H1 (cell line): ENCODE measurements at regions not wholly inside any gene's neighbourhood (a gene's known extent, or its start where the extent isn't known, plus 50 kb on each side); places are given as distances from the start of the nearest gene placed in this dataset.
"Not testable (repeated sequence)": the region's sequence is repeated elsewhere in the genome, so short reads cannot be mapped to it uniquely, and the experiment has no call there.

ENCODE experiments used
- CTCF ChIA-PET: fragments of 300-600 bp; sonication (Branson Sonifier 250); formaldehyde crosslinking; loops from one replicate; lab custom pipeline; 2021; ENCODE audit not compliant: partially characterized antibody; lab: Charles Lee
- POLR2A ChIA-PET: fragments of 300-600 bp; sonication (Branson Sonifier 250); formaldehyde crosslinking; loops from one replicate; lab custom pipeline; 2021; ENCODE audit warnings: inconsistent platforms; ENCODE audit not compliant: partially characterized antibody; lab: Charles Lee
- DNase-seq, 2 experiments: peaks; one replicate each; pipeline versions ENCODE4 v3.0.0 to v3.0.0-alpha.2; 2010 to 2022; ENCODE audit warnings: low spot score in 2 of 2, low read depth in 1 of 2, mixed read lengths in 1 of 2
- FAIRE-seq: peaks from 2 replicates; lab custom pipeline; 2011; peaks lifted over from hg19 to GRCh38; lab: Jason Lieb, UNC
- H2AFZ ChIP-seq: 2 replicates; pipeline ENCODE4 v1.8.1; 2012; ENCODE audit warnings: low read length, inconsistent platforms
- H2AK5ac ChIP-seq: 2 replicates; pipeline ENCODE4 v1.6.1; 2013; ENCODE audit warnings: low read depth, low read length
- H2BK120ac ChIP-seq: replicated peaks from 2 replicates; pipeline ENCODE3; 2013; ENCODE audit warnings: low read depth, low read length, inconsistent platforms
- H2BK12ac ChIP-seq: 2 replicates; pipeline ENCODE4 v1.6.1; 2013; ENCODE audit warnings: low read depth, low read length
- H2BK15ac ChIP-seq: 2 replicates; pipeline ENCODE4 v1.6.1; 2013; ENCODE audit warnings: low read length
- H2BK20ac ChIP-seq: 2 replicates; pipeline ENCODE4 v1.6.1; 2013; ENCODE audit warnings: low read length
- H2BK5ac ChIP-seq: 2 replicates; pipeline ENCODE4 v1.6.1; 2013; ENCODE audit warnings: low read depth, low read length
- H3K14ac ChIP-seq: 2 replicates; pipeline ENCODE4 v1.6.1; 2013; ENCODE audit warnings: inconsistent platforms; ENCODE audit not compliant: insufficient read length
- H3K18ac ChIP-seq: 2 replicates; pipeline ENCODE4 v1.6.1; 2013; ENCODE audit warnings: low read length; ENCODE audit errors: extremely low read depth
- H3K23ac ChIP-seq: 2 replicates; pipeline ENCODE4 v1.6.1; 2013; ENCODE audit warnings: inconsistent platforms; ENCODE audit not compliant: insufficient read length
- H3K23me2 ChIP-seq: 2 replicates; pipeline ENCODE4 v1.6.1; 2013; ENCODE audit warnings: low read depth, low read length
- H3K27ac ChIP-seq: 2 replicates; pipeline ENCODE4 v1.6.1; 2011; ENCODE audit warnings: low read depth, low read length, inconsistent platforms
- H3K27me3 ChIP-seq, 4 experiments: replicated peaks in 1 of 4; 1 replicate in 1 of 4; 2 replicates in 3 of 4; pipeline versions ENCODE4 v1.6.1 to v1.8.1; 2011 to 2013; ENCODE audit warnings: low read length in 3 of 4, mild to moderate bottlenecking in 3 of 4, inconsistent platforms in 2 of 4, mixed read lengths in 2 of 4, moderate library complexity in 1 of 4; ENCODE audit not compliant: control insufficient read depth in 3 of 4, insufficient read depth in 3 of 4; ENCODE audit errors: extremely low read depth in 1 of 4
- H3K36me3 ChIP-seq, 4 experiments: 2 replicates each; pipeline versions ENCODE4 v1.6.1 to v1.8.1; 2011 to 2013; ENCODE audit warnings: mild to moderate bottlenecking in 4 of 4, low read length in 3 of 4, moderate library complexity in 2 of 4, control low read depth in 1 of 4, inconsistent platforms in 1 of 4; ENCODE audit not compliant: insufficient read depth in 4 of 4, control insufficient read depth in 2 of 4
- H3K4ac ChIP-seq: replicated peaks from 2 replicates; pipeline ENCODE3; 2013; ENCODE audit warnings: low read length, low read depth, mixed read lengths, inconsistent platforms; ENCODE audit not compliant: insufficient read length
- H3K4me1 ChIP-seq, 4 experiments: replicated peaks in 1 of 4; 1 replicate in 1 of 4; 2 replicates in 3 of 4; pipeline versions ENCODE4 v1.6.1 to v1.8.1; 2011 to 2013; ENCODE audit warnings: low read length in 3 of 4, inconsistent platforms in 2 of 4, mixed read lengths in 1 of 4; ENCODE audit not compliant: insufficient read depth in 4 of 4, control insufficient read depth in 3 of 4
- H3K4me2 ChIP-seq, 2 experiments: 2 replicates each; pipeline versions ENCODE4 v1.6.1 to v1.8.1; 2011 to 2013; ENCODE audit warnings: low read depth in 2 of 2, low read length in 2 of 2, control low read depth in 1 of 2, inconsistent platforms in 1 of 2, mild to moderate bottlenecking in 1 of 2; ENCODE audit not compliant: insufficient read depth in 1 of 2
- H3K4me3 ChIP-seq, 4 experiments: fragments of 200-600, 300-600 bp in 1 of 4; sonication (generic), shearing (Covaris generic), sonication (Bioruptor Twin) in 1 of 4; 2 replicates each; pipeline versions ENCODE4 v1.5.1 to v1.8.1; 2011 to 2016; ENCODE audit warnings: low read length in 4 of 4, low read depth in 3 of 4, control low read depth in 2 of 4, inconsistent platforms in 2 of 4, mild to moderate bottlenecking in 2 of 4, mixed read lengths in 1 of 4, moderate library complexity in 1 of 4; ENCODE audit not compliant: insufficient read depth in 2 of 4; ENCODE audit errors: extremely low read depth in 1 of 4
- H3K56ac ChIP-seq: replicated peaks from 2 replicates; pipeline ENCODE3; 2013; ENCODE audit warnings: low read depth, mild to moderate bottlenecking, mixed read lengths, low read length, inconsistent platforms; ENCODE audit not compliant: insufficient read length
- H3K79me1 ChIP-seq: 2 replicates; pipeline ENCODE4 v1.6.1; 2013; ENCODE audit warnings: low read depth, low read length, control low read depth
- H3K79me2 ChIP-seq, 2 experiments: 2 replicates each; pipeline versions ENCODE4 v1.6.1 to v1.8.1; 2012 to 2013; ENCODE audit warnings: low read length in 2 of 2, mild to moderate bottlenecking in 2 of 2, inconsistent platforms in 1 of 2; ENCODE audit not compliant: insufficient read depth in 2 of 2, control insufficient read depth in 1 of 2
- H3K9ac ChIP-seq, 4 experiments: replicated peaks in 1 of 4; 1 replicate in 1 of 4; 2 replicates in 3 of 4; pipeline versions ENCODE4 v1.6.1 to v1.8.1; 2011 to 2013; ENCODE audit warnings: low read depth in 3 of 4, low read length in 3 of 4, control low read depth in 2 of 4, mild to moderate bottlenecking in 2 of 4, moderate library complexity in 2 of 4, inconsistent platforms in 1 of 4; ENCODE audit errors: extremely low read depth in 1 of 4
- H3K9me3 ChIP-seq, 2 experiments: 2 replicates each; pipeline versions ENCODE4 v1.6.1 to v1.8.1; 2012 to 2013; ENCODE audit warnings: mild to moderate bottlenecking in 2 of 2, moderate library complexity in 2 of 2, control low read depth in 1 of 2, inconsistent platforms in 1 of 2, low read depth in 1 of 2, low read length in 1 of 2, mixed read lengths in 1 of 2; ENCODE audit not compliant: insufficient read depth in 2 of 2
- H4K20me1 ChIP-seq, 2 experiments: replicated peaks in 1 of 2; 2 replicates each; pipeline versions ENCODE3 to v1.8.1; 2011 to 2013; ENCODE audit warnings: inconsistent platforms in 2 of 2, low read length in 2 of 2, mild to moderate bottlenecking in 1 of 2; ENCODE audit not compliant: insufficient read depth in 2 of 2, control insufficient read depth in 1 of 2
- H4K5ac ChIP-seq: 2 replicates; pipeline ENCODE4 v1.6.1; 2013; ENCODE audit warnings: low read length, low read depth, mixed read lengths, inconsistent platforms; ENCODE audit not compliant: insufficient read length
- H4K8ac ChIP-seq: 2 replicates; pipeline ENCODE4 v1.8.0; 2013; ENCODE audit warnings: mild to moderate bottlenecking, moderate library complexity, low read length, inconsistent platforms; ENCODE audit not compliant: insufficient read depth; ENCODE audit errors: extremely low read depth
- H4K91ac ChIP-seq: replicated peaks from 2 replicates; pipeline ENCODE3; 2013; ENCODE audit warnings: low read length, mixed read lengths, inconsistent platforms; ENCODE audit not compliant: insufficient read length
- SP2 ChIP-seq: IDR thresholded peaks from 2 replicates; pipeline ENCODE4 v1.6.1; 2012; ENCODE audit warnings: mild to moderate bottlenecking, low read length, inconsistent platforms
- WGBS, 2 experiments: shearing (Covaris generic) in 1 of 2; methylation state at CpG; one replicate each; pipeline versions ENCODE4 v1.1.6 to v1.1.7; 2013 to 2015; ENCODE audit warnings: low lambda C conversion rate in 2 of 2, mixed read lengths in 2 of 2, inconsistent platforms in 1 of 2, low coverage in 1 of 2, missing lambda C conversion rate in 1 of 2; ENCODE audit not compliant: insufficient replicate concordance in 2 of 2, insufficient coverage in 1 of 2, insufficient read length in 1 of 2; ENCODE audit errors: extremely low coverage in 1 of 2, missing lambda C conversion rate in 1 of 2; 5-methylcytosine and 5-hydroxymethylcytosine counted together

- CTCF ChIA-PET = no interaction called here
Observed at GRCh38 chr20:26347396-26347795, 650.7 kb upstream of the ZNF337 start.

GRCh38 chr20:26340460-26341065 lies 643.9 kb upstream of the ZNF337 start:
- H3K36me3 ChIP-seq, POLR2A ChIA-PET, H3K23ac ChIP-seq, H3K27me3 ChIP-seq, H4K5ac ChIP-seq, H4K91ac ChIP-seq, H2BK15ac ChIP-seq, H3K14ac ChIP-seq, H3K4me1 ChIP-seq, H3K18ac ChIP-seq, H4K8ac ChIP-seq, DNase-seq, H3K27ac ChIP-seq, H3K23me2 ChIP-seq, H2BK120ac ChIP-seq, H2BK5ac ChIP-seq, H2AFZ ChIP-seq, H4K20me1 ChIP-seq, H3K4ac ChIP-seq, H3K4me2 ChIP-seq, H2BK12ac ChIP-seq, H3K9ac ChIP-seq, H2BK20ac ChIP-seq, FAIRE-seq, H3K4me3 ChIP-seq, CTCF ChIA-PET, H2AK5ac ChIP-seq, H3K56ac ChIP-seq, H3K9me3 ChIP-seq, H3K79me1 ChIP-seq, H3K79me2 ChIP-seq: not testable (repeated sequence)
- WGBS, 2 experiments = 97% methylated on average over 6 of the region's 6 CpGs; no CpG with 5 or more reads in 1 of the 2 experiments

More at GRCh38 chr20:26347396-26347795, 650.7 kb upstream of the ZNF337 start:
- Histone ChIP-seq H2AFZ (no peak overlapping the region), H2BK15ac (no peak overlapping the region), H3K23ac (no peak overlapping the region), H4K5ac (no peak overlapping the region), H4K20me1 (no peaks in the 10 kb centered on the region), H2BK120ac (no peak overlapping the region), H4K91ac (no peak overlapping the region), H3K4me2 (no peak overlapping the region), H3K9ac (no peak overlapping the region), H3K56ac (no peak overlapping the region), H4K8ac (no peak overlapping the region), H3K79me2 (no peaks in the 10 kb centered on the region), H3K36me3 (no peaks in the 10 kb centered on the region), H2BK5ac (no peak overlapping the region), H3K23me2 (no peaks in the 10 kb centered on the region), H3K4ac (no peak overlapping the region), H2BK20ac (no peak overlapping the region), H3K79me1 (no peaks in the 10 kb centered on the region), H3K4me1 (no peaks in the 10 kb centered on the region), H3K4me3 (no peak overlapping the region), H2AK5ac (no peak overlapping the region), H3K14ac (no peak overlapping the region), H2BK12ac (no peak overlapping the region), H3K27me3 (no peaks in the 10 kb centered on the region), H3K9me3 (no peaks in the 10 kb centered on the region), H3K18ac (no peak overlapping the region), H3K27ac (no peak overlapping the region)
- POLR2A ChIA-PET = no interaction called here
- no peak for TF ChIP-seq SP2
- DNase-seq = no peak
- no peak for FAIRE-seq
- WGBS, 2 experiments = 96% methylated on average over 4 of the region's 4 CpGs; no CpG with 5 or more reads in 1 of the 2 experiments
